H7 (cell line): ENCODE measurements at regions not wholly inside any gene's neighbourhood (a gene's known extent, or its start where the extent isn't known, plus 50 kb on each side); places are given as distances from the start of the nearest gene placed in this dataset.
"Not testable (repeated sequence)": the region's sequence is repeated elsewhere in the genome, so short reads cannot be mapped to it uniquely, and the experiment has no call there.

Source experiments
- DNase-seq: peaks from one replicate; pipeline ENCODE4 v3.0.0; 2012
- H3K27me3 ChIP-seq: 2 replicates; pipeline ENCODE4 v1.6.0; 2011; ENCODE audit warnings: mild to moderate bottlenecking, low read length; ENCODE audit not compliant: control insufficient read depth, insufficient read depth
- H3K36me3 ChIP-seq: replicated peaks from 2 replicates; pipeline ENCODE4 v1.5.1; 2011; ENCODE audit warnings: low read length; ENCODE audit not compliant: control insufficient read depth, insufficient read depth
- H3K4me3 ChIP-seq: 2 replicates; pipeline ENCODE4 v1.5.1; 2011; ENCODE audit warnings: low read depth, mild to moderate bottlenecking, control low read depth, low read length, moderate library complexity; ENCODE audit not compliant: insufficient read depth

DNA sequence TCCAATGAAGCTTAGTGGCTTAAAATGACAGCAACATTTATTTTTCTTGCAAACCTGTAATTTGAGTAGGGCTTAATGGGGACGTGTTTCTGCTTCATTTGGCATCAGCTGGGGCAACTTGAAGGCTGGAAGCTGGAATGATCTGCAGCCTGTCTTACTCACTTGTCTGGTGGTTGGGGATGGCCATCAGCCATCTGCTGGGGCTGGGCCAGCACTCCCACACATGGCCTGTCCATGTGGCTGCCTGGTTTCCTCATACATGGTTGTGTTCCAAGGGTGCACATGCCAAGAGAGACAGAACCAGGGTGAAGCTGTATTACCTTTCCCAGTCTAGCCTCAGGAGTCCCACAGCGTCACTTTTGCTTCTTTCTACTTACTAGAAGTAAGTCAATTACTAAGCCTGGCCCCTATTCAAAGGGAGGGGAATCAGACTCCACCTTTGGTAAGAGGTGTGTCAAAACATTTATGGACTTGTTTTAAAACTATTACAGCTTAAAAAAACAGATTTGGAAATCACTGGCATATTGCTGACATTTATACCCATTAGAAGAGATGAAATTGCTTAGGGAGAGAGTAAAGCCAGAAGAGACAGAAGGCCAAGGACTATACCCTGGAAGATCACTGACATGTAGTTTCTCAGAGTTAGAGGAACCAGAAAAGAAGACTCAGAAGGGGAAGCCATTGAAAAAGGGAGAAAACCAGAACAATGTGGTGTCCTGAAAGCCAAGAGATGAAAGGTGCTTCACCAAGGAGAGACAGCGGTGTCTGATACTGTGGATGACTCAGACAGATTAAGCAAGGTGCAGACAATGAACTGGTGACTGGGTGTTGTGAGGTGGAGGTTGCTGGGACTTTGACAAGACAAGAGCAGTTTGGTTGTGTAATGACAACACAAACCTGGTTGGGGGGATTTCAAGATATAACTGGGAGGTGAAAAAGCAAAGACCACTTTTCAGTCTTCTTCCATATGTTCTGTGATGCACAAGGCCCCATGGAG lies 345.2 kb downstream of the GJA1 start:
- no peak for DNase-seq
- Histone ChIP-seq H3K27me3 (no peaks in the 10 kb centered on the region), H3K36me3 (no peaks in the 10 kb centered on the region), H3K4me3 (no peak overlapping the region)

DNA sequence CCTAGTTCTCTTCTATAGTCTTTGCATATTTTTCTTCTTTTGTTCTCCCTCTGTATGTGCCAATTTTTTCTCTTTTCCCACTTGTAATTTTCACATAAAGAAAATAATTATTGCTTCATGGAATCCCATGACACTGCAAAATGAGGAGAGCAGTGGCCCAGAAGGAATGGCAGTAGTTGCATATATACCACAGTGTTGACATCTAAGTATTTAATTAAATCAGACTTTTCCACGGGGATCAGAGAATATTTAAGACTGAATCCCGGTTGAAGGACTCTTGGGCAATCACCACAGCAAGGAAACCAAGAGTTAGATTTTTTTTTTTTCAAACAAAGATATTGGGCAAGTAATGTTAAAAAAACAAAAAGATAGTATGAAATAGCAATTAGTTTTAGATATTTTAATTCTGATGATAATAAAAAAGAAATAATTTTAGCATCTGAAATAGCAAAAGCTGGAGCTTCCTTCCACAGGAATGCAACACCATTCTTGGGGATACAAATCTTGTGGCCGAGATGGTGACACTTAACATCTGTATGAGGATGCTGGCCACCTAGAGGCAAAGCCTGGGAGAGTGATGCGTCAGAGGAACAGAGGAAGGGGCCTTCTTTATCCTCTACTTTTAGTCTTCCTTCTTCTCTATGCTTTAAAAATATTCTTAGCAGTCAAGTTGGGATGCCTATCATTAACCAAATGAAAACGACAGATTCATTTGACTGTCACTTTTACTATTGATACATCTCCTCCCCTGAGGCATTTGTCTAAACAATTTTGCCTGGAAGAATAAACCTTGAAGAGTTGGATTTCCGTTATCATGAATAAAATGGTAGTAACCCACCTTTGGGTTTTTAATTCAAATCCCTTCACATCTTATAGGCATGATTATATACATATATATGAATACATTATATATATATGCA lies 356.2 kb downstream of the GJA1 start:
- H3K4me3 ChIP-seq: no peak overlapping the region
- no peaks in the 10 kb centered on the region for H3K27me3 ChIP-seq
- no peaks in the 10 kb centered on the region for H3K36me3 ChIP-seq
- DNase-seq: peak; percentile 6

DNA sequence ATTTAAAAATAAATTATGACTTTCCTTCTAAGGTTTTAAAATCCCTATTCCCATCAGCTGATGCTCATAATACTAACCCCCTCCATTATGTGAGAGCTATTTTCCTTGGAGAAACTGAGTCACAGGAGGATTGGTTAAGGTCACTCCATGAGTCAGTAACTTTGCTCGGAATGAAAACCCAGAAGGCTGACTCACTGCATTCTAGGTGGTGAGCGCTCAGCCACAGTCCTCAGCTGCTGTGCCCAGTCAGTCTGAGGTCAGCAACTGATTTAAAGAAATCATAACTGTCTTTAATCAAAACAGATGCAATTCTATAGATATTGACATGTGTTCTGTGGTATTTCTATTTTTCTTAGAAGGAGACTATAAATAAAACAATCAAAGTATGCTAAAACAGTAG lies 359.2 kb downstream of the GJA1 start:
- DNase-seq: no peak
- no peaks in the 10 kb centered on the region for H3K36me3 ChIP-seq
- H3K4me3 ChIP-seq: no peak overlapping the region
- no peaks in the 10 kb centered on the region for H3K27me3 ChIP-seq

DNA sequence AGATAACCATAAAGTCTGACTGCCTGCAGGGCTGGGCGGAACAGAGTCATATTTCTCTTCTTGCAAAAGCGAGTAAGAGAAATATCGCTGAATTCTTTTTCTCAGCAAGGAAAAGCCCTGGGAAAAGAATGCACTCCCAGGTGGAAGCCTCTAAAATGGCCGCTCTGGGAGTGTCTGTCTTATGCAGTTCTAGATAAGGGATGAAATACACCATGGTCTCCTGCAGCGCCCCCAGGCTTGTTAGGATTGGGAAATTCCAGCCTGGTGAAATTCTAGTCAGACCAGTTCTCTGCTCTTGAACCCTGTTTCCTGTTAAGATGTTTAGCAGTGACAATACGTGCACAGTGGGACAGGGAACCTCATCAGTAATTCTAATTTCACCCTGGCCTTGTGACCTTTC lies 362.2 kb downstream of the GJA1 start:
- not testable (repeated sequence) for H3K27me3 ChIP-seq, H3K4me3 ChIP-seq, DNase-seq, H3K36me3 ChIP-seq

DNA sequence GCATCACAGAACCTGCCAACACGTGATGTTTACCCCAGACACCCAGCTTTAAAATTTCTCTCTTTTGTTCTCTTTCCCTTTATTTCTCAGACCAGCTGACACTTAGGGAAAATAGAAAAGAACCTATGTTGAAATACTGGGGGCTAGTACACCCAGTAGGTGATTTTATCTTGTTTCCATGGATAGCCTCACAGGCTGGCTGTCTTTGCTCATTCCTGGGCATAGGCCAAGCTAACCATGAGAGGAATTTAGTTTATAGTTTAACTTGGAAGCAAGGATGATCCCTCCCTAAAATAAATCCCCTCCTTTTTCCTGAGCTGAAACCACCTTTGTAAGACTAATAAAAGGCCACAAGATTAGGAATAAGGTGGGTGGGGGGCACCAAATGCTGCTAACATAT lies 362.7 kb downstream of the GJA1 start:
- not testable (repeated sequence) for H3K4me3 ChIP-seq, H3K36me3 ChIP-seq, DNase-seq, H3K27me3 ChIP-seq

DNA sequence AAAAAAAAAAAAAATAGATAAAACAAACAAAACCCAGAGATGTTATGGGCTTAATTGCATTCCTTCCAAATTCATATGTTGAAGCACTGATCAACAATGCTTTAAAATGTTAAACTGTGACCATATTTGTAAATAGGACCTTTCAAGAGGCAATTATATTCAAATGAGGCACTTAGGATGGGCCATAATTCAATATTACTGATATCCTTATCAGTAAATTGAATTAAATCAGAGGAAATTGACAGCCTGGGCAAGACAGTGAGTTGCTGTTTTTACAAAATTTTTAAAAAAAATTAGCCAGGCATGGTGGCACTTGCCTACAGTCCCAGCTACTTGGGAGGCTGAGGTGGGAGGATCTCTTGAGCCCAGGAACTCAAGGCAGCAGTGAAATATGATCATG lies 364.1 kb downstream of the GJA1 start:
- no peak for DNase-seq
- H3K4me3 ChIP-seq: no peak overlapping the region
- H3K36me3 ChIP-seq: no peaks in the 10 kb centered on the region
- H3K27me3 ChIP-seq: no peaks in the 10 kb centered on the region

DNA sequence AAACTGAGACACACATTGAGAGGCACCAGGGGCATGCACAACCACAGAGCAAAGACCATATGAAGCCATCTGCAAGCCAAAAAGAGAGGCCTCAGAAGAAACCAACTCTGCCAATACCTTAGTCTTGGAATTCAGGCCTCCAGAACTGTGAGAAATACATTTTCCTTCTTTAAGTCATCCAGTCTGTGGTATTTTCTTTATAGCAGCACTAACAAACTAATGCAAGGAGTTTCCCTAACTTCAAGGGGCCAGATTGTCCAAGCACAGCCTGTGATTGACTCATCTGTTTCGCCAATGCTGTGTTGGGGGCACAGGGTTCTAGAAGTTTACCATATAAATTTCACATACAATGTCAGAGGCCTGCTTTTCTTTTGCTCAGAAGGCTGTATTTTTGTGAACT lies 364.6 kb downstream of the GJA1 start:
- Histone ChIP-seq H3K27me3 (no peaks in the 10 kb centered on the region), H3K4me3 (no peak overlapping the region), H3K36me3 (no peaks in the 10 kb centered on the region)
- no peak for DNase-seq

DNA sequence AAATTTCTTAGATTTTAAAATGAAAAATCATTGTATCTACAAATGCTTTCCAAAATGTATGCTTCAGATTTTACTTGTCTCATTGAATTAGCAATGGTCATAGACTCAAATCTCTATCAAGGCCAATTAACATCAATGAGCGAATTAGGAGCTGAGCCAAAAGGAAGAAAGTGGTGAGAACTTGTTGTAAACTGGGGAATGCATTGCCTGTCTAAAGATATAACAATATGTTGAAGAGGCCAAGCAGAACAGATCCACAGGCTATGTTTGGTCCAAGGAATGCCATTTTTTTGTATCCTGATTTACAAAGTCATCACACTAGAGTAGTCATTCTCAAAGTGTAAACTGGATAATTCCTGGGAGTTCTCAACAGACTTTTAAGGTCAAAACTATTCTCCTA lies 370.7 kb downstream of the GJA1 start:
- Histone ChIP-seq H3K36me3 (no peaks in the 10 kb centered on the region), H3K27me3 (no peaks in the 10 kb centered on the region), H3K4me3 (no peak overlapping the region)
- DNase-seq: no peak

DNA sequence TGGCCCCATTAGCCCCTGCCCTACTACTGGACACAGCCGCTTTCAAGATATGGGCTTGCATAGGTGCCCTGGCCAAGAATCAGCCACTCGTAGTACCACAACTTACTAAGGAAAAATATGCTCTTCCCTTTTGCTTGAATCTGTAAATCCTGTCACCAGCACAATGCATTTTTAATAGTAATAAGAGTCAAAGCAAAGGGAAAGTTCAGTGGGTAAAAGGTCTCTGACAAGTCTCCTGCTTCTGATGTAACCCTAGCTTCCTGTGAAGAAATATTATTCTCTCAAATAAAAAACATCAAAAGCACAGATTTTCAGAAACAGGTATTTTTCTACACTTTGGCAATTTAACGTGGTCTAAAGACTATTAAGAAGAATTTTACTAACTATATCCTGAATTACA lies 373.8 kb downstream of the GJA1 start:
- no peaks in the 10 kb centered on the region for H3K27me3 ChIP-seq
- no peak for DNase-seq
- no peaks in the 10 kb centered on the region for H3K36me3 ChIP-seq
- H3K4me3 ChIP-seq: no peak overlapping the region

DNA sequence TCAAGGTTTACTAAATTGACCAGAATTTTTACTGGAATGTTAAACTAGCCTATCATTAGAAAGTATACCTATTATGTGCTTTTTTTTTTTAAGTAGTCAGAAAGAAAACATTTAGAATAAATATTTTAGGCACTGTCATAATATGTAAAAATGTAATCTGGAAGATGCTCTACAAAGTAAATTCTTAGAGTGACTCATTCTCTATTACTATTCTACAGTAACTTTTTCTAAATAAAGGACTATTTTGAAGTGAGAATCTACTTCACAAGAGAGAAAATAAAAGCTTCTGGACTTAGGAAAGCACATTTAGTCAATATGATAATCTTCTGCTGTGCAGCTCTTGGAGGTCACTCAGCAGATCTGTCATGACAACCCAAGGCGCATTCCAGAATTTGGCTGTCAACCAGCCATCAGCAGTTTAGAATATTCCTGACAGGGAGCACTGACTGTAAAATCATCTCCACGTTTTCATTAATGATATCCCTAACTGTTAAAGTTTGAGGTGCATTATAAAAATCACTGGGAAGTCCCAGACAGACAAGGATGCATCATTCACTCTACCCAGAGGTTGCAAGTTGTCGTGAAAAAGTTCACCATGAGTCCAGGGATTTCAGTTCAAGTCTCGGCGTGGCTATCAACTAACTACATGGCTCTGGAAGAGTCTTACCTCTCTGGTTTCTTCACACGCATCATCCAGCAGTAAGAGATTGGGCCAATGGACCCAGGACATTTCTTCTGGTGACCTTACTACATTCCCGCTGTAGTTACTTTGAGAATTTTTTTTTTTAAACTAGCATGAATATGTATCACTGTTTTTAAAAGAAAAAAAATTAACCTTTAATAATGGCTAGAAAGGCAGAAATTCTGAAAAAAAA lies 374.9 kb downstream of the GJA1 start:
- no peak for DNase-seq
- no peaks in the 10 kb centered on the region for H3K27me3 ChIP-seq
- no peak overlapping the region for H3K4me3 ChIP-seq
- H3K36me3 ChIP-seq: no peaks in the 10 kb centered on the region

DNA sequence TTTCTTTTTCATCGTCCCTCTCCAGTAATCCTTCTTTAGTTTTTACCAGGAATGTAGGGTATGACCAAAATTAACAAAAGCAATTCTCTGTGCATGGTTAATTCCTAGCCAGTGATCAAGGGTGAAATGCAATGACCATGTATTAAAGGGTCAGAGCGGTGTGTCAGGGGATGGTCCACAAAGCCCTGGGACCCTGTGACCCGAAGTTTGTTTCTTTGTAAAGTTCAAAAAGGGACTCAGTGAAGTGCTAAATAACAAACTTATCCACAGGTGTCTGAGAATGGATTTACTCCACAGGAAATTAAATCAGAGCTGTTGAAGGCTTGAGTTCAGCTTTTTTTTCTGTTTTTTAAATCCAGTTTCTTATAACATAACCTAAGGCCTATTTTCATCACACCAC lies 375.7 kb downstream of the GJA1 start:
- Histone ChIP-seq H3K4me3 (no peak overlapping the region), H3K36me3 (no peaks in the 10 kb centered on the region), H3K27me3 (no peaks in the 10 kb centered on the region)
- no peak for DNase-seq

DNA sequence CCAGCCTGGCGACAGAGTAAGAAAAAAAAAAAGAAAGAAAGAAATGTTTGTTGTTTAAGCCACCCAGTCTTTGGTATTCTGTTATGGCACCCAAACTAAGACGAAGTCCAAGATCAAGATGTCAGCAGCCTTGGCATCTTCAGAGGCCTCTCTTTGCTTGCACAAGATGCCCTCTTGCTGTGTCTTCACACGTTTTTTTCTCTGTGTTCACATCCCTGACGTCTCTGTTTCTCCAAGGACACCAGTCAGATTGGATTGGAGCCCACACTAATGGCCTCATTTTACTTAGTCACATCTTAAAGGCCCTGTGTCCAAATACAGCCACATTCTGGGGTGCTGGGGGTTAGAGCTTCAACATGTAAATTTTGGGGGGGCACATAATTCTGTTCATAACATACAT lies 380.9 kb downstream of the GJA1 start:
- no peaks in the 10 kb centered on the region for H3K27me3 ChIP-seq
- no peak for DNase-seq
- no peaks in the 10 kb centered on the region for H3K36me3 ChIP-seq
- no peak overlapping the region for H3K4me3 ChIP-seq

DNA sequence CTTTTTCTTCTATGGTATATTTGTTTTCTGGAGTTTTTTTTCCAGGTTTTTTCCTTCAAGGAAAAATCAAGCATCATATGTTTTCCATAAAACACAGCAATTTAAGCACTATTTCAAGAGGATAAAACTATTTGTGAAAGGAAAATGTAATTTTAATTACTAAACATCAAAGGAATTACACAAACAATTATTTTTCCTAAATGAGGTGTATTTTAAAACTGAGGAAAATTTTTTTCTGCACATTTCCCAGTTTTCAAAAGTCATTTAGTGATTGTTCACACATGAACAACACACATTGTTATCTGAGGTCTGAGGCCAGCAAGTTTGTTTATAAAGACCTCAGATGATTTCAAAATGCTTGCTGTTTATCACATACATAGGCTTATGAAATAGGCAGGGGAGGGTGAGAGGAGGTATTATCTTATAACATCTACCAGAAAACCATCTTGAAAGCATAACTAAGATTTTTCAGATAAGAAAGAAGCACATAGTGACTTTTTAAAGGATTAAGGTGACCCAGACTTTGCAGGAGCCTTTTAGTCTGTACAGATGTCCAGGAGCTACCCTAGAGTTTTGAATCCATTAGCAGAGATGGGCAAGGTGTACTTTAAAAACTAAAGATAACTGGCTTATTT lies 381.6 kb downstream of the GJA1 start:
- Histone ChIP-seq H3K27me3 (no peaks in the 10 kb centered on the region), H3K36me3 (no peaks in the 10 kb centered on the region), H3K4me3 (no peak overlapping the region)
- no peak for DNase-seq

DNA sequence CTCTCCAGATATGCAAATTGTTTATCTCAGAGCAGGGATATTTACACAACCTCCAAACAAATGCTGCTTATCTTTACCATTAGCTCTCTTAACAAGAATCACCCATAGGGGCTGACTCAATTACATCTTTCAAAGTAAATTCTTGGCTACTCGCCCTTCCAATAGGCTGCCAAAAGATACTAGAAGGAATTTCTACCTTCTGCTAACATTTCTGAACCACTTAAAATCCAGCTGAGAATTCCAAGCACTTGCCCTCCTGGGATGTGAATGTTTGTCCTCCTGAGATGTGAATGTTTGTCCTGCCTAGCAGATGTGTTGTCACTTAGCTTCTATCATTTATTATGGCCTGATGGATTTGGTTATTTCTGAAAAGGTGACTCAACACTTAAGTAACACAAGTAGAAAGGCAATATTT lies 388.0 kb downstream of the GJA1 start:
- Histone ChIP-seq H3K27me3 (no peaks in the 10 kb centered on the region), H3K36me3 (no peaks in the 10 kb centered on the region), H3K4me3 (no peak overlapping the region)
- peak; percentile 11 for DNase-seq
